Testis (tissue), 2 donors: ENCODE measurements at regions not wholly inside any gene's neighbourhood (a gene's known extent, or its start where the extent isn't known, plus 50 kb on each side); places are given as distances from the start of the nearest gene placed in this dataset.

ENCODE experiments used
- DNase-seq: peaks from one replicate; pipeline ENCODE4 v3.0.0-alpha.2; 2019
- H3K27ac ChIP-seq, 2 donors: fragments of 200-600 bp; sonication (generic); one replicate each; pipeline ENCODE4 v1.5.1; 2019
- H3K27me3 ChIP-seq: fragments of 200-600 bp; sonication (generic); one replicate; pipeline ENCODE4 v1.5.1; 2019
- H3K36me3 ChIP-seq: fragments of 200-600 bp; sonication (generic); one replicate; pipeline ENCODE4 v1.5.1; 2017; ENCODE audit warnings: low read depth; ENCODE audit errors: missing control alignments
- H3K4me1 ChIP-seq: fragments of 200-600 bp; sonication (generic); one replicate; pipeline ENCODE4 v1.5.1; 2019
- H3K4me3 ChIP-seq, 2 donors: fragments of 200-600 bp; sonication (generic); one replicate each; pipeline ENCODE4 v1.5.1; 2017 to 2019
- H3K9me3 ChIP-seq: fragments of 200-600 bp; sonication (generic); one replicate; pipeline ENCODE4 v1.5.1; 2017
- POLR2A ChIP-seq: fragments of 450-650 bp; IDR thresholded peaks from one replicate; pipeline ENCODE4 v1.6.1; 2017; ENCODE audit warnings: antibody characterized with exemption, mild to moderate bottlenecking, moderate library complexity
- WGBS, 2 donors: methylation state at CpG; one replicate each; pipeline ENCODE4 v1.1.5; 2018; 5-methylcytosine and 5-hydroxymethylcytosine counted together
- intact Hi-C: fragments of 100-400 bp; cut with DNase I; formaldehyde crosslinking; loops from one replicate; pipeline ENCODE4 v1.15.1; 2023; ENCODE audit warnings: low total_unique reads
- TF ChIP-seq, protein P1 (sequence below), 3 experiments: fragments of 450-650 bp in 2 of 3; fragments of 200-600 bp in 1 of 3; sonication (generic) in 1 of 3; IDR thresholded peaks; one replicate each; pipeline ENCODE4 v1.5.1; 2016 to 2019; ENCODE audit warnings: antibody characterized with exemption in 3 of 3, mild to moderate bottlenecking in 2 of 3, moderate library complexity in 1 of 3

GRCh38 chr13:42717176-42717575 lies 64.2 kb upstream of the FAM216B start:
- Histone ChIP-seq H3K27me3 (no peaks in the 10 kb centered on the region), H3K4me3 (no peak overlapping the region), H3K36me3 (no peaks in the 10 kb centered on the region), H3K9me3 (no peaks in the 10 kb centered on the region), H3K4me1 (no peaks in the 10 kb centered on the region), H3K27ac (no peak overlapping the region)
- DNase-seq = no peak
- 50 to 69% methylated on average over 1 of the region's 1 CpG for WGBS, 2 donors
- intact Hi-C loops = no loop called here
- TF ChIP-seq POLR2A = no peak
- TF ChIP-seq, protein P1, sequence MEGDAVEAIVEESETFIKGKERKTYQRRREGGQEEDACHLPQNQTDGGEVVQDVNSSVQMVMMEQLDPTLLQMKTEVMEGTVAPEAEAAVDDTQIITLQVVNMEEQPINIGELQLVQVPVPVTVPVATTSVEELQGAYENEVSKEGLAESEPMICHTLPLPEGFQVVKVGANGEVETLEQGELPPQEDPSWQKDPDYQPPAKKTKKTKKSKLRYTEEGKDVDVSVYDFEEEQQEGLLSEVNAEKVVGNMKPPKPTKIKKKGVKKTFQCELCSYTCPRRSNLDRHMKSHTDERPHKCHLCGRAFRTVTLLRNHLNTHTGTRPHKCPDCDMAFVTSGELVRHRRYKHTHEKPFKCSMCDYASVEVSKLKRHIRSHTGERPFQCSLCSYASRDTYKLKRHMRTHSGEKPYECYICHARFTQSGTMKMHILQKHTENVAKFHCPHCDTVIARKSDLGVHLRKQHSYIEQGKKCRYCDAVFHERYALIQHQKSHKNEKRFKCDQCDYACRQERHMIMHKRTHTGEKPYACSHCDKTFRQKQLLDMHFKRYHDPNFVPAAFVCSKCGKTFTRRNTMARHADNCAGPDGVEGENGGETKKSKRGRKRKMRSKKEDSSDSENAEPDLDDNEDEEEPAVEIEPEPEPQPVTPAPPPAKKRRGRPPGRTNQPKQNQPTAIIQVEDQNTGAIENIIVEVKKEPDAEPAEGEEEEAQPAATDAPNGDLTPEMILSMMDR (IDR thresholded peaks at IDR 0.05) = no peak

DNA sequence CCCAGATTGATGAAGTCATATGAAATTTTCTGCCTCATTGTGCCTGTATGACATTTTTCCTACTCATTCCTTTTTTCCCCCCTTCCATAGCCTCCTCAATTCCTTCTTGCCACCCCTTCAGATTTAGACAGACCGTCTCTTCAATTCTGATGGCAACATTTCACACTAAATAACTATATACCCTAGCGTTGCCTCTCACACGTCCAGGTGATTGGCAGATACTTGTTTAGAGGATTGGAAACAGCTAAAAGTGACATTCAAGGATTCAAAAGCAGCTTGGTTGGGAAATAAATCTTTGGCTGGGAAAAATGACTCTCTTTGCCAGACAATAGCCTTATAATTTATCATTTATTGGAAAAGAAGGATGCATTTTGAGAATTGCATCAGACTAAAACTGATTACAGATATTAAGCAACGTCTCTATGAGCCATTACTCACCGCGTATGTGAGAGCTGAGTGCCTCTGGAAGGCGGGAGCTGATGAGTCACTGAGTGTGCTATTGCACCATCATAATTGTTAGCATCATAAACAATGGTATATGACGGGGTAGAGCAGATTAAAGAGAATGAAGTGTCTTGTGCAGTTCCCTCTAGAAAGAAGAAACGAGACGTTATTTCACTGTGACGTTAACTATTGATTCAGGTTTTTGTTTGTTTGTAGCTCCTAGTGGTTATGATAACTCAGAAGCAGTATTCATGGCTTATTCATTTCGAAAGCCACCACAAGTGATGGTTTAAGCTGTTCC lies 61.1 kb upstream of the FAM216B start:
- intact Hi-C loops = no loop called here
- no peak overlapping the region for H3K4me3 ChIP-seq
- H3K4me1 ChIP-seq = no peaks in the 10 kb centered on the region
- no peaks in the 10 kb centered on the region for H3K36me3 ChIP-seq
- no peaks in the 10 kb centered on the region for H3K9me3 ChIP-seq
- H3K27me3 ChIP-seq = no peaks in the 10 kb centered on the region
- 75 to 76% methylated on average over 12 of the region's 12 CpGs for WGBS, 2 donors
- TF ChIP-seq, protein P1 (IDR thresholded peaks at IDR 0.05) = no peak
- TF ChIP-seq POLR2A = no peak
- no peak for DNase-seq
- no peak overlapping the region for H3K27ac ChIP-seq

DNA sequence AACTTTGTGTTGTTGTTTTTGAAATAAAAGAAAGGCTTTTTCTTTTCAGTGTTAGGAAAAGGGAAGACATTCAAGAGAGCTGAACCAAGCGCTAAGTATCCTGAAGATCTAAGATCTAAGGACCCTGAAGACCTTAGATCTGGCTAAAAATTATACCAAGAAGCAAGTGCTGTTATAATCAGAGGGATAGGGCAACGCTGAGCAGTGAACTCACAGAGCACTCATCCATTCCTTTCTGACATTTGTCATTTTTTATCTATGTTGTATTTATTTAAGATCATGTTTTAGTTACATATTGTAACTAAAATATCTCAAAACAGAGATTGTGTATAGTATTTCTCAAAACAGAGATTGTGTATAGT lies 60.5 kb upstream of the FAM216B start:
- Histone ChIP-seq H3K27me3 (no peaks in the 10 kb centered on the region), H3K4me3 (no peak overlapping the region), H3K4me1 (no peaks in the 10 kb centered on the region), H3K9me3 (no peaks in the 10 kb centered on the region), H3K27ac (no peak overlapping the region), H3K36me3 (no peaks in the 10 kb centered on the region)
- DNase-seq = no peak
- TF ChIP-seq, protein P1 (IDR thresholded peaks at IDR 0.05) = no peak
- no peak for TF ChIP-seq POLR2A
- intact Hi-C loops = no loop called here
- WGBS, 2 donors = 54 to 72% methylated on average over 2 of the region's 2 CpGs

- no peak for TF ChIP-seq POLR2A
- TF ChIP-seq, protein P1 (IDR thresholded peaks at IDR 0.05) = no peak
- intact Hi-C loops = no loop called here
- WGBS, 2 donors = 94 to 96% methylated on average over 4 of the region's 4 CpGs
Measured at GRCh38 chr13:42722883-42723539, 58.4 kb upstream of the FAM216B start.

More at GRCh38 chr13:42722883-42723539, 58.4 kb upstream of the FAM216B start:
- no peak for DNase-seq
- no peak overlapping the region for H3K4me3 ChIP-seq
- H3K36me3 ChIP-seq = no peaks in the 10 kb centered on the region
- no peak overlapping the region for H3K27ac ChIP-seq
- H3K27me3 ChIP-seq = no peaks in the 10 kb centered on the region
- H3K4me1 ChIP-seq = no peaks in the 10 kb centered on the region
- no peaks in the 10 kb centered on the region for H3K9me3 ChIP-seq
